GM21529 (cell line): ENCODE measurements at regions not wholly inside any gene's neighbourhood (a gene's known extent, or its start where the extent isn't known, plus 50 kb on each side); places are given as distances from the start of the nearest gene placed in this dataset.

Experiments used
- ATAC-seq: cut with Tn5 transposase; IDR thresholded peaks from one replicate; pipeline ENCODE4 v1.9.1; 2021; ENCODE audit not compliant: unreplicated experiment

GRCh38 chr7:52283335-52283734, 752.1 kb upstream of the POM121L12 start:
- ATAC-seq = no peak

GRCh38 chr7:52273685-52274610, 761.5 kb upstream of the POM121L12 start:
- ATAC-seq = no peak

GRCh38 chr7:52271703-52272102, 763.7 kb upstream of the POM121L12 start:
- no peak for ATAC-seq

GRCh38 chr7:52270301-52270700, 765.1 kb upstream of the POM121L12 start:
- ATAC-seq = no peak

- no peak for ATAC-seq
Observed at GRCh38 chr7:52269669-52270068, 765.8 kb upstream of the POM121L12 start.

GRCh38 chr7:52261057-52261456, 774.4 kb upstream of the POM121L12 start:
- no peak for ATAC-seq

- no peak for ATAC-seq
Observed at GRCh38 chr7:52260046-52260665, 775.3 kb upstream of the POM121L12 start.

- ATAC-seq = no peak
Observed at GRCh38 chr7:52257890-52258289, 777.5 kb upstream of the POM121L12 start.

GRCh38 chr7:52254396-52255010, 780.9 kb upstream of the POM121L12 start:
- no peak for ATAC-seq

GRCh38 chr7:52253953-52254352, 781.5 kb upstream of the POM121L12 start:
- no peak for ATAC-seq

- ATAC-seq = no peak
Observed at GRCh38 chr7:52249741-52250140, 785.7 kb upstream of the POM121L12 start.

GRCh38 chr7:52247518-52247917, 787.9 kb upstream of the POM121L12 start:
- no peak for ATAC-seq

GRCh38 chr7:52243685-52244084, 791.7 kb upstream of the POM121L12 start:
- no peak for ATAC-seq

GRCh38 chr7:52233248-52233647, 802.2 kb upstream of the POM121L12 start:
- ATAC-seq = no peak

- ATAC-seq = no peak
Observed at GRCh38 chr7:52211930-52212329, 823.5 kb upstream of the POM121L12 start.

GRCh38 chr7:52209614-52210013, 825.8 kb upstream of the POM121L12 start:
- ATAC-seq = no peak

- ATAC-seq = no peak
Observed at GRCh38 chr7:52197221-52197620, 838.2 kb upstream of the POM121L12 start.

GRCh38 chr7:52195664-52196063, 839.8 kb upstream of the POM121L12 start:
- ATAC-seq = no peak

- no peak for ATAC-seq
Observed at GRCh38 chr7:52189153-52189778, 846.2 kb upstream of the POM121L12 start.

- ATAC-seq = no peak
Observed at GRCh38 chr7:52184006-52184703, 851.3 kb upstream of the POM121L12 start.

GRCh38 chr7:52179934-52180333, 855.5 kb upstream of the POM121L12 start:
- ATAC-seq = no peak
